CD14-positive monocyte (primary cell): ENCODE measurements at regions not wholly inside any gene's neighbourhood (a gene's known extent, or its start where the extent isn't known, plus 50 kb on each side); places are given as distances from the start of the nearest gene placed in this dataset.
"Not testable (repeated sequence)": the region's sequence is repeated elsewhere in the genome, so short reads cannot be mapped to it uniquely, and the experiment has no call there.

Experiments
- DNase-seq, 3 donors: peaks; one replicate each; pipeline ENCODE4 v3.0.0-alpha.2; 2011 to 2022
- H2AFZ ChIP-seq: 2 replicates; pipeline ENCODE4 v1.6.0; 2012; ENCODE audit warnings: mild to moderate bottlenecking, low read depth, low read length, inconsistent platforms; ENCODE audit not compliant: insufficient read depth, poor library complexity, severe bottlenecking
- H3K27ac ChIP-seq, 2 donors: 1 replicate in 1 of 2; 2 replicates in 1 of 2; pipeline ENCODE4 v1.5.1; 2012 to 2013; ENCODE audit warnings: low read length in 2 of 2, control low read depth in 1 of 2, inconsistent platforms in 1 of 2, low read depth in 1 of 2, mild to moderate bottlenecking in 1 of 2
- H3K27me3 ChIP-seq, 2 donors: one replicate each; pipeline versions ENCODE4 v1.6.0 to v1.6.1; 2011 to 2013; ENCODE audit warnings: low read length in 2 of 2; ENCODE audit not compliant: control insufficient read depth in 2 of 2, insufficient read depth in 2 of 2
- H3K36me3 ChIP-seq, 2 donors: replicated peaks in 1 of 2; 1 replicate in 1 of 2; 2 replicates in 1 of 2; pipeline versions ENCODE4 v1.5.1 to v1.6.1; 2012 to 2013; ENCODE audit warnings: low read length in 2 of 2, control low read depth in 1 of 2, inconsistent platforms in 1 of 2, mild to moderate bottlenecking in 1 of 2; ENCODE audit not compliant: insufficient read depth in 2 of 2, control insufficient read depth in 1 of 2
- H3K4me1 ChIP-seq, 2 donors: 1 replicate in 1 of 2; 2 replicates in 1 of 2; pipeline versions ENCODE4 v1.5.1 to v1.6.1; 2012 to 2013; ENCODE audit warnings: low read length in 2 of 2, control low read depth in 1 of 2, inconsistent platforms in 1 of 2, mild to moderate bottlenecking in 1 of 2, moderate library complexity in 1 of 2; ENCODE audit not compliant: insufficient read depth in 2 of 2, control insufficient read depth in 1 of 2
- H3K4me2 ChIP-seq: replicated peaks from 2 replicates; pipeline ENCODE3; 2012; ENCODE audit warnings: low read length, moderate library complexity, mild to moderate bottlenecking; ENCODE audit not compliant: poor library complexity, severe bottlenecking; ENCODE audit errors: extremely low read depth
- H3K4me3 ChIP-seq, 3 experiments: fragments of 200-600 bp in 1 of 3; sonication (generic) in 1 of 3; replicated peaks in 1 of 3; 1 replicate in 2 of 3; 2 replicates in 1 of 3; pipeline ENCODE4 v1.5.1; 2011 to 2013; ENCODE audit warnings: low read length in 3 of 3, mild to moderate bottlenecking in 3 of 3, control low read depth in 2 of 3, low read depth in 2 of 3, inconsistent platforms in 1 of 3, moderate library complexity in 1 of 3
- H3K79me2 ChIP-seq: 2 replicates; pipeline ENCODE4 v1.6.0; 2012; ENCODE audit warnings: mild to moderate bottlenecking, control low read depth, inconsistent platforms, low read length, moderate library complexity; ENCODE audit not compliant: insufficient read depth
- H3K9ac ChIP-seq: 2 replicates; pipeline ENCODE4 v1.6.0; 2017; ENCODE audit warnings: low read length, mild to moderate bottlenecking; ENCODE audit not compliant: insufficient read depth, poor library complexity, severe bottlenecking
- H3K9me3 ChIP-seq, 2 donors: replicated peaks in 1 of 2; 1 replicate in 1 of 2; 2 replicates in 1 of 2; pipeline versions ENCODE4 v1.5.1 to v1.6.1; 2012 to 2013; ENCODE audit warnings: low read length in 2 of 2, control low read depth in 1 of 2; ENCODE audit not compliant: control insufficient read depth in 1 of 2, insufficient read depth in 1 of 2
- H4K20me1 ChIP-seq: 2 replicates; pipeline ENCODE4 v1.6.0; 2012; ENCODE audit warnings: mild to moderate bottlenecking, low read length, control low read depth, moderate library complexity; ENCODE audit not compliant: insufficient read depth
- H3K27ac Mint-ChIP-seq, 7 donors: one replicate each; pipeline ENCODE4 v1.8.0; 2020; ENCODE audit warnings: mild to moderate bottlenecking in 7 of 7, mixed read lengths in 7 of 7, moderate library complexity in 6 of 7, inconsistent platforms in 2 of 7
- H3K27me3 Mint-ChIP-seq, 3 donors: one replicate each; pipeline ENCODE4 v1.8.0; 2021 to 2022; ENCODE audit warnings: low read depth in 3 of 3, mild to moderate bottlenecking in 3 of 3, mixed read lengths in 3 of 3, moderate library complexity in 3 of 3, inconsistent platforms in 1 of 3
- H3K36me3 Mint-ChIP-seq, 2 donors: one replicate each; pipeline ENCODE4 v1.8.0; 2020; ENCODE audit warnings: mixed read lengths in 2 of 2, inconsistent platforms in 1 of 2, mild to moderate bottlenecking in 1 of 2
- H3K4me1 Mint-ChIP-seq: one replicate; pipeline ENCODE4 v1.8.0; 2020; ENCODE audit warnings: mild to moderate bottlenecking, mixed read lengths
- H3K4me3 Mint-ChIP-seq, 2 donors: one replicate each; pipeline ENCODE4 v1.8.0; 2020; ENCODE audit warnings: mild to moderate bottlenecking in 2 of 2, mixed read lengths in 2 of 2, moderate library complexity in 1 of 2
- H3K9me3 Mint-ChIP-seq, 7 donors: one replicate each; pipeline ENCODE4 v1.8.0; 2020 to 2022; ENCODE audit warnings: mixed read lengths in 7 of 7, mild to moderate bottlenecking in 6 of 7, moderate library complexity in 6 of 7, inconsistent platforms in 2 of 7
- CTCF ChIP-seq: fragments of 200-600 bp; IDR thresholded peaks from one replicate; pipeline ENCODE4 v1.8.0; 2022; ENCODE audit warnings: antibody characterized with exemption, mild to moderate bottlenecking
- WGBS: methylation state at CpG from one replicate; pipeline ENCODE4 v1.1.5; 2013; ENCODE audit warnings: missing lambda C conversion rate; ENCODE audit not compliant: insufficient coverage; 5-methylcytosine and 5-hydroxymethylcytosine counted together
- intact Hi-C, 2 donors: fragments of 100-400 bp; cut with micrococcal nuclease; formaldehyde crosslinking; loops; one replicate each; pipeline versions ENCODE4 v1.15.0 to v1.15.1; 2023

- Histone ChIP-seq H4K20me1 (no peaks in the 10 kb centered on the region), H3K9ac (no peak overlapping the region), H3K36me3 (no peaks in the 10 kb centered on the region), H3K4me3 (no peak overlapping the region), H3K27me3 (no peaks in the 10 kb centered on the region), H2AFZ (no peak overlapping the region), H3K4me1 (no peaks in the 10 kb centered on the region), H3K79me2 (no peaks in the 10 kb centered on the region), H3K27ac (no peak overlapping the region), H3K9me3 (no peaks in the 10 kb centered on the region), H3K4me2 (no peak overlapping the region)
- Mint-ChIP-seq H3K9me3 (no peaks in the 10 kb centered on the region), H3K27me3 (peaks cover 0 to 2% (median 0%) of the 10 kb centered on the region in 3 donors), H3K4me1 (no peaks in the 10 kb centered on the region), H3K27ac (no peak overlapping the region), H3K36me3 (no peaks in the 10 kb centered on the region), H3K4me3 (no peak overlapping the region)
- no CpG with 5 or more reads among the region's 3 CpGs for WGBS
- TF ChIP-seq CTCF = no peak
- DNase-seq = no peak
- intact Hi-C loops = no loop called here
Measured at GRCh38 chr1:94658221-94658620, 116.7 kb upstream of the F3 start.

- intact Hi-C loops, H3K27me3 Mint-ChIP-seq, H3K4me2 ChIP-seq: not testable (repeated sequence)
Measured at GRCh38 chr1:94657776-94658175, 116.2 kb upstream of the F3 start.

More at GRCh38 chr1:94657776-94658175, 116.2 kb upstream of the F3 start:
- not testable (repeated sequence) for H3K4me1 ChIP-seq, H3K9me3 ChIP-seq, DNase-seq, H3K9ac ChIP-seq, H3K36me3 Mint-ChIP-seq, H3K4me3 Mint-ChIP-seq, H3K79me2 ChIP-seq, H3K27me3 ChIP-seq, H4K20me1 ChIP-seq, H3K36me3 ChIP-seq, H3K4me3 ChIP-seq, H3K4me1 Mint-ChIP-seq, H3K9me3 Mint-ChIP-seq, H3K27ac Mint-ChIP-seq, H3K27ac ChIP-seq, H2AFZ ChIP-seq
- WGBS = 100% methylated on average over 3 of the region's 4 CpGs
